ENCODE measurements at regions not wholly inside any gene's neighbourhood (a gene's known extent, or its start where the extent isn't known, plus 50 kb on each side); places are given as distances from the start of the nearest gene placed in this dataset.

- no peaks in the 10 kb centered on the region for H3K27me3 Mint-ChIP-seq (ENCODE audit: insufficient read depth, unreplicated experiment)
- DNase-seq (ENCODE audit: unreplicated experiment) = no peak
- TF ChIP-seq, protein P1, sequence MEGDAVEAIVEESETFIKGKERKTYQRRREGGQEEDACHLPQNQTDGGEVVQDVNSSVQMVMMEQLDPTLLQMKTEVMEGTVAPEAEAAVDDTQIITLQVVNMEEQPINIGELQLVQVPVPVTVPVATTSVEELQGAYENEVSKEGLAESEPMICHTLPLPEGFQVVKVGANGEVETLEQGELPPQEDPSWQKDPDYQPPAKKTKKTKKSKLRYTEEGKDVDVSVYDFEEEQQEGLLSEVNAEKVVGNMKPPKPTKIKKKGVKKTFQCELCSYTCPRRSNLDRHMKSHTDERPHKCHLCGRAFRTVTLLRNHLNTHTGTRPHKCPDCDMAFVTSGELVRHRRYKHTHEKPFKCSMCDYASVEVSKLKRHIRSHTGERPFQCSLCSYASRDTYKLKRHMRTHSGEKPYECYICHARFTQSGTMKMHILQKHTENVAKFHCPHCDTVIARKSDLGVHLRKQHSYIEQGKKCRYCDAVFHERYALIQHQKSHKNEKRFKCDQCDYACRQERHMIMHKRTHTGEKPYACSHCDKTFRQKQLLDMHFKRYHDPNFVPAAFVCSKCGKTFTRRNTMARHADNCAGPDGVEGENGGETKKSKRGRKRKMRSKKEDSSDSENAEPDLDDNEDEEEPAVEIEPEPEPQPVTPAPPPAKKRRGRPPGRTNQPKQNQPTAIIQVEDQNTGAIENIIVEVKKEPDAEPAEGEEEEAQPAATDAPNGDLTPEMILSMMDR (IDR thresholded peaks at IDR 0.05; ENCODE audit: unreplicated experiment) = no peak
- H3K4me1 Mint-ChIP-seq (ENCODE audit: insufficient read depth, unreplicated experiment) = no peaks in the 10 kb centered on the region
- H3K9me3 Mint-ChIP-seq (ENCODE audit: unreplicated experiment) = no peaks in the 10 kb centered on the region
- ChIA-PET CTCF (interaction anchor here (0.9 to 2.1 kb wide), 3 partner anchors 8 to 142 kb away, joined by 3 to 7 read pairs (median 4); no protein-coding TSS in a partner anchor), POLR2A (interaction anchor here (1.2 kb wide), 1 partner anchor 35 kb away, joined by 4 read pairs; no protein-coding TSS in a partner anchor)
- intact Hi-C loops (cut with micrococcal nuclease) = no loop called here
- no peak overlapping the region for H3K27ac Mint-ChIP-seq (ENCODE audit: low read depth, unreplicated experiment)
- no peaks in the 10 kb centered on the region for H3K36me3 Mint-ChIP-seq (ENCODE audit: insufficient read depth, unreplicated experiment)
- no TSS peak for BruUV-seq (replicated peaks)
- no peak overlapping the region for H3K4me3 Mint-ChIP-seq (ENCODE audit: unreplicated experiment)
Observed at GRCh38 chr1:43056460-43056859, 97.8 kb upstream of the SLC2A1 start.

DNA sequence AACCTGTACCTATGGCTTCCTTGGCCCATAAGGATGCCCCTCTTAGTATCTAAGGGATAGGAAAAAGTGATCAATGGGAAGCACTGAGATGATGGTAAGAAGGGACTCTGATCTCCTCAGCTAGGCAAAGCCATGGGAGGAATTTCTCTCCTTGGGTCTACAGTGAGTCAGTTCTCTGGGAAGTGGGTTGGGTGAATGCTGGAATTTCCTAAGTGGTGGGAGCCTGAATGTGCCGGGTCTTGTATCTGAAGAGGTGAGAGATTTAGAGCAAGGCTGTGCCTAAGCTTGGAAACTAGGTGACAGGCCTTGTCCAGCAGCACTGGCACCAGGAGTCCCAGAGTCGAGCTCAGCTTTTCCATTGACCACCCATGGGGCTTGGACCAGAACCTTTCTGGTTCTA is 96.3 kb upstream of the SLC2A1 start:
- Mint-ChIP-seq H3K9me3 (ENCODE audit: unreplicated experiment) (no peaks in the 10 kb centered on the region), H3K4me3 (ENCODE audit: unreplicated experiment) (no peak overlapping the region), H3K27me3 (ENCODE audit: insufficient read depth, unreplicated experiment) (no peaks in the 10 kb centered on the region), H3K4me1 (ENCODE audit: insufficient read depth, unreplicated experiment) (no peaks in the 10 kb centered on the region), H3K27ac (ENCODE audit: low read depth, unreplicated experiment) (no peak overlapping the region), H3K36me3 (ENCODE audit: insufficient read depth, unreplicated experiment) (no peaks in the 10 kb centered on the region)
- POLR2A ChIA-PET = interaction anchor here (0.7 kb wide), 1 partner anchor 33 kb away, joined by 3 read pairs; no protein-coding TSS in a partner anchor
- TF ChIP-seq, protein P1 (IDR thresholded peaks at IDR 0.05; ENCODE audit: unreplicated experiment) = no peak
- CTCF ChIA-PET = interaction anchor here (1.3 kb wide), 1 partner anchor 132 kb away, joined by 4 read pairs; no protein-coding TSS in a partner anchor
- intact Hi-C loops (cut with micrococcal nuclease) = no loop called here
- no TSS peak for BruUV-seq (replicated peaks)
- DNase-seq (ENCODE audit: unreplicated experiment) = no peak

DNA sequence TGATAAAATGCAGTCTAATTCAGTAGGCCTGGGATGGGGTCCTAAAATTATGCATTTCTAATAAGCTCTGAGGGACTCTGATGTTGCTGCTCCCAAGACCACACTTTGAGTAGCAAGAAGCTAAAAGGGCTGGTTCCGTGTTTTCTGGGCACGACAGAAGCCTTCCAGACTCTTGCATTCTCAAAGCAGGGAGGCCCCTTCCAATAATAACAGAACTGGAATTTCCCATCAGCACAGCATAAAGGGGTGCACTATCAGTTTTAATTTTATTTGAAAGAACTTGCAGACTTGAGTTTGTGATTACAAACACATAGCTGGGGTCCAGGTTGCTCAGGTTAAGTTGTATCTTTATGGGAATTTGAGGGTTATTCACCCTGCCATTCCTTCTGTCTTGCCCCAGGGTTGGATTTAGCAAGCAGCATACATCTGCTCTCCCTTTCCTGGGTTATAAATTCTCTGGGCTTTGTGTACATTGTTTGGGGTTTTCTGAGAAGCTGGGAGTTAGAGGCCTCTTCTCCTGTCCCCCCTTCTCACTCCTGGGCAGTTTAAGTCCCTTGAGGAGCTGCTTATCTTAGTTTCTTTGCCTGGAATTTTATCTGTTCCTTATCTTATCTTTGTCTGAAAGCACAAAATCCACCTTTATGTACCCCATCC is 94.2 kb upstream of the SLC2A1 start:
- Mint-ChIP-seq H3K4me1 (ENCODE audit: insufficient read depth, unreplicated experiment) (peaks cover 15% of the 10 kb centered on the region), H3K4me3 (ENCODE audit: unreplicated experiment) (no peak overlapping the region), H3K36me3 (ENCODE audit: insufficient read depth, unreplicated experiment) (no peaks in the 10 kb centered on the region), H3K9me3 (ENCODE audit: unreplicated experiment) (no peaks in the 10 kb centered on the region), H3K27ac (ENCODE audit: low read depth, unreplicated experiment) (no peak overlapping the region), H3K27me3 (ENCODE audit: insufficient read depth, unreplicated experiment) (no peaks in the 10 kb centered on the region)
- TF ChIP-seq, protein P1 (IDR thresholded peaks at IDR 0.05; ENCODE audit: unreplicated experiment) = no peak
- ChIA-PET CTCF (interaction anchor here (0.6 to 0.9 kb wide), 2 partner anchors 87 to 139 kb away, joined by 3 read pairs; no protein-coding TSS in a partner anchor), POLR2A (interaction anchor here (0.6 to 1.0 kb wide), 2 partner anchors 86 to 154 kb away, joined by 3 to 4 read pairs; no protein-coding TSS in a partner anchor)
- intact Hi-C loops (cut with micrococcal nuclease) = no loop called here
- no peak for DNase-seq (ENCODE audit: unreplicated experiment)
- no TSS peak for BruUV-seq (replicated peaks)

- Mint-ChIP-seq H3K4me3 (ENCODE audit: unreplicated experiment) (no peak overlapping the region), H3K4me1 (ENCODE audit: insufficient read depth, unreplicated experiment) (peaks cover 15% of the 10 kb centered on the region), H3K27ac (ENCODE audit: low read depth, unreplicated experiment) (no peak overlapping the region), H3K36me3 (ENCODE audit: insufficient read depth, unreplicated experiment) (no peaks in the 10 kb centered on the region), H3K27me3 (ENCODE audit: insufficient read depth, unreplicated experiment) (no peaks in the 10 kb centered on the region), H3K9me3 (ENCODE audit: unreplicated experiment) (no peaks in the 10 kb centered on the region)
- BruUV-seq (replicated peaks) = no TSS peak
- ChIA-PET POLR2A (interaction anchor here (1.0 to 1.2 kb wide), 2 partner anchors 12 to 85 kb away, joined by 3 to 4 read pairs; no protein-coding TSS in a partner anchor), CTCF (interaction anchor here (0.9 to 1.5 kb wide), 2 partner anchors 21 to 139 kb away, joined by 3 to 4 read pairs; no protein-coding TSS in a partner anchor)
- no peak for DNase-seq (ENCODE audit: unreplicated experiment)
- TF ChIP-seq, protein P1 (IDR thresholded peaks at IDR 0.05; ENCODE audit: unreplicated experiment) = no peak
- intact Hi-C loops (cut with micrococcal nuclease) = no loop called here
Observed at GRCh38 chr1:43052322-43052721, 93.7 kb upstream of the SLC2A1 start.
